ENCODE measurements at regions not wholly inside any gene's neighbourhood (a gene's known extent, or its start where the extent isn't known, plus 50 kb on each side); places are given as distances from the start of the nearest gene placed in this dataset.
"Not testable (repeated sequence)": the region's sequence is repeated elsewhere in the genome, so short reads cannot be mapped to it uniquely, and the experiment has no call there.

DNA sequence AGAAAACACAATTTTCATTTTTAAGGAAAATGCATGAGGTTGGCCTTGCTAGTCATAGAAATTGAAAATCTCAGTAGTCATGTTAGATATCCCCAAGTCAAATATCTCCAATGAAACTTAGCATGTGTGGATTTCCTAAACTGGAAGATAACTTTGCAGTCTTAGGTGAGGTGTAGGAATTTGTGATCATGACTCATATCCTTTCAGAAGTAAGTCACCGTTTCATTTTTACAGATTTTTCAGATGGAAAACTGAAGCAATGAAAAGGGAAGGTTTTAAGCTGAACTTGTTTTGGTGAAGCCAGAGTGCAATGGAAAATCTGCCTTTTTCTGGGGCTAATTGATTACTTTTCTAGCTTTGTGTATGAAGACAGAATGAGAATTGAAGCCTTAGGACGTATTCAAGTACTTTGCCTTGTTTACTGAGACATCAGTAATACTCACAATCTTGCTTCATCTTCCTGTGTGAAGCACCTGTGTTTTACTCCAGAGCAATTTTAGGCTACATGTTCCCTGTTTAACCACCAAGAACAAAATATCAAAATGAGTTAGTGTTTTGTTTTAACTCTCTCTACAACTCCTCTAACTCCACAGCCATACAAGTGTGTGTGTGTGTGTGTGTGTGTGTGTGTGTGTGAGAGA is 1662.8 kb upstream of the ADGRL3 start:
- H3K27me3 Mint-ChIP-seq (ENCODE audit: unreplicated experiment): no peaks in the 10 kb centered on the region
- no peaks in the 10 kb centered on the region for H3K4me1 Mint-ChIP-seq (ENCODE audit: low read depth, unreplicated experiment)
- no peaks in the 10 kb centered on the region for H3K36me3 Mint-ChIP-seq (ENCODE audit: unreplicated experiment)
- no peak overlapping the region for H3K4me3 Mint-ChIP-seq (ENCODE audit: unreplicated experiment)
- TF ChIP-seq, protein P1, sequence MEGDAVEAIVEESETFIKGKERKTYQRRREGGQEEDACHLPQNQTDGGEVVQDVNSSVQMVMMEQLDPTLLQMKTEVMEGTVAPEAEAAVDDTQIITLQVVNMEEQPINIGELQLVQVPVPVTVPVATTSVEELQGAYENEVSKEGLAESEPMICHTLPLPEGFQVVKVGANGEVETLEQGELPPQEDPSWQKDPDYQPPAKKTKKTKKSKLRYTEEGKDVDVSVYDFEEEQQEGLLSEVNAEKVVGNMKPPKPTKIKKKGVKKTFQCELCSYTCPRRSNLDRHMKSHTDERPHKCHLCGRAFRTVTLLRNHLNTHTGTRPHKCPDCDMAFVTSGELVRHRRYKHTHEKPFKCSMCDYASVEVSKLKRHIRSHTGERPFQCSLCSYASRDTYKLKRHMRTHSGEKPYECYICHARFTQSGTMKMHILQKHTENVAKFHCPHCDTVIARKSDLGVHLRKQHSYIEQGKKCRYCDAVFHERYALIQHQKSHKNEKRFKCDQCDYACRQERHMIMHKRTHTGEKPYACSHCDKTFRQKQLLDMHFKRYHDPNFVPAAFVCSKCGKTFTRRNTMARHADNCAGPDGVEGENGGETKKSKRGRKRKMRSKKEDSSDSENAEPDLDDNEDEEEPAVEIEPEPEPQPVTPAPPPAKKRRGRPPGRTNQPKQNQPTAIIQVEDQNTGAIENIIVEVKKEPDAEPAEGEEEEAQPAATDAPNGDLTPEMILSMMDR (IDR thresholded peaks at IDR 0.05; ENCODE audit: partially characterized antibody, unreplicated experiment): no peak
- no peaks in the 10 kb centered on the region for H3K9me3 Mint-ChIP-seq (ENCODE audit: unreplicated experiment)
- DNase-seq: no peak
- no peak overlapping the region for H3K27ac Mint-ChIP-seq (ENCODE audit: unreplicated experiment)

DNA sequence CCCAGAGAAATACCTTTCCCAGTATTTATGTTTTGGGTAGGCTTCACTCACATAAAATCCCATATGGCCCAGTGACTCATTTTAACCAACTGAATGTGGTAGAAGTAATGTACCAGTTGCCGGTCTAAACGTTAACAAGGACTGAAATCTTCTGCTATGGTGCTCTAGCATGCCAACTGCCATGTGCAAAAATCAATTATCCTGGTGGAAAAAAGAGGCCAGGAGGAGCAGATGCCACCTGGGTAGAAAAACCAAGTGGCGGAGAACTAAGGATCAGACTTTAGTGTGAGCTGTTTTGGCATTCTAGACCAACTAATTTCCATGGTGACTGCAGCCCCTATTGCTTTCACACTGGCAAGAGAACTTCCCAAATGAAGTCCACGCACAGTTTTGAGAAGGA is 1660.7 kb upstream of the ADGRL3 start:
- no peaks in the 10 kb centered on the region for H3K4me1 Mint-ChIP-seq (ENCODE audit: low read depth, unreplicated experiment)
- H3K27me3 Mint-ChIP-seq (ENCODE audit: unreplicated experiment): peaks cover 3% of the 10 kb centered on the region
- H3K4me3 Mint-ChIP-seq (ENCODE audit: unreplicated experiment): no peak overlapping the region
- no peaks in the 10 kb centered on the region for H3K36me3 Mint-ChIP-seq (ENCODE audit: unreplicated experiment)
- TF ChIP-seq, protein P1 (IDR thresholded peaks at IDR 0.05; ENCODE audit: partially characterized antibody, unreplicated experiment): no peak
- DNase-seq: no peak
- no peaks in the 10 kb centered on the region for H3K9me3 Mint-ChIP-seq (ENCODE audit: unreplicated experiment)
- no peak overlapping the region for H3K27ac Mint-ChIP-seq (ENCODE audit: unreplicated experiment)

GRCh38 chr4:59540311-59540710 is 1659.8 kb upstream of the ADGRL3 start:
- Mint-ChIP-seq H3K27ac (ENCODE audit: unreplicated experiment) (no peak overlapping the region), H3K4me1 (ENCODE audit: low read depth, unreplicated experiment) (no peaks in the 10 kb centered on the region), H3K9me3 (ENCODE audit: unreplicated experiment) (no peaks in the 10 kb centered on the region), H3K27me3 (ENCODE audit: unreplicated experiment) (peaks cover 3% of the 10 kb centered on the region), H3K36me3 (ENCODE audit: unreplicated experiment) (no peaks in the 10 kb centered on the region), H3K4me3 (ENCODE audit: unreplicated experiment) (no peak overlapping the region)
- no peak for DNase-seq
- TF ChIP-seq, protein P1 (IDR thresholded peaks at IDR 0.05; ENCODE audit: partially characterized antibody, unreplicated experiment): no peak

- TF ChIP-seq, protein P1 (IDR thresholded peaks at IDR 0.05; ENCODE audit: partially characterized antibody, unreplicated experiment): no peak
- no peak overlapping the region for H3K4me3 Mint-ChIP-seq (ENCODE audit: unreplicated experiment)
- no peak for DNase-seq
- H3K27me3 Mint-ChIP-seq (ENCODE audit: unreplicated experiment): no peaks in the 10 kb centered on the region
- no peaks in the 10 kb centered on the region for H3K4me1 Mint-ChIP-seq (ENCODE audit: low read depth, unreplicated experiment)
- H3K27ac Mint-ChIP-seq (ENCODE audit: unreplicated experiment): no peak overlapping the region
- no peaks in the 10 kb centered on the region for H3K9me3 Mint-ChIP-seq (ENCODE audit: unreplicated experiment)
- H3K36me3 Mint-ChIP-seq (ENCODE audit: unreplicated experiment): no peaks in the 10 kb centered on the region
Observed at GRCh38 chr4:59553063-59553720, 1646.9 kb upstream of the ADGRL3 start.

- no peak overlapping the region for H3K27ac Mint-ChIP-seq (ENCODE audit: unreplicated experiment)
- no peaks in the 10 kb centered on the region for H3K9me3 Mint-ChIP-seq (ENCODE audit: unreplicated experiment)
- TF ChIP-seq, protein P1 (IDR thresholded peaks at IDR 0.05; ENCODE audit: partially characterized antibody, unreplicated experiment): no peak
- no peaks in the 10 kb centered on the region for H3K27me3 Mint-ChIP-seq (ENCODE audit: unreplicated experiment)
- H3K4me1 Mint-ChIP-seq (ENCODE audit: low read depth, unreplicated experiment): no peaks in the 10 kb centered on the region
- H3K36me3 Mint-ChIP-seq (ENCODE audit: unreplicated experiment): no peaks in the 10 kb centered on the region
- no peak overlapping the region for H3K4me3 Mint-ChIP-seq (ENCODE audit: unreplicated experiment)
- no peak for DNase-seq
Observed at GRCh38 chr4:59553721-59554091, 1646.4 kb upstream of the ADGRL3 start.

DNA sequence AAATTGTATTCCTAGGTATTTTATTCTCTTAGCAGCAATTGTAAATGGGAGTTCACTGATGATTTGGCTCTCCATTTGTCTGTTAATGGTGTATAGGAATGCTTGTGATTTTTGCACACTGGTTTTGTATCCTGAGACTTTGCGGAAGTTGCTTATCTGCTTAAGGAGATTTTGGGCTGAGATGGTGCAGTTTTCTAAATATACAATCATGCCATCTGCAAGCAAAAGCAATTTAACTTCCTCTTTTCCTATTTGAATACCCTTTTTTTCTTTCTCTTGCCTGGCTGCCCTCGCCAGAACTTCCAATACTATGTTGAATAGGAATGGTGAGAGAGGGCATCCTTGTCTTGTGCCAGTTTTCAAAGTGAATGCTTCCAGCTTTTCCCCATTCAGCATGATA is 1643.9 kb upstream of the ADGRL3 start:
- not testable (repeated sequence) for DNase-seq; H3K9me3 Mint-ChIP-seq (ENCODE audit: unreplicated experiment); H3K27me3 Mint-ChIP-seq (ENCODE audit: unreplicated experiment); H3K4me1 Mint-ChIP-seq (ENCODE audit: low read depth, unreplicated experiment); H3K27ac Mint-ChIP-seq (ENCODE audit: unreplicated experiment); H3K36me3 Mint-ChIP-seq (ENCODE audit: unreplicated experiment); H3K4me3 Mint-ChIP-seq (ENCODE audit: unreplicated experiment)

- not testable (repeated sequence) for DNase-seq; H3K27ac Mint-ChIP-seq (ENCODE audit: unreplicated experiment); H3K9me3 Mint-ChIP-seq (ENCODE audit: unreplicated experiment); H3K36me3 Mint-ChIP-seq (ENCODE audit: unreplicated experiment); H3K4me1 Mint-ChIP-seq (ENCODE audit: low read depth, unreplicated experiment); H3K4me3 Mint-ChIP-seq (ENCODE audit: unreplicated experiment); H3K27me3 Mint-ChIP-seq (ENCODE audit: unreplicated experiment)
Observed at GRCh38 chr4:59560141-59560648, 1639.9 kb upstream of the ADGRL3 start.
